Naive B cell (primary cell): ENCODE measurements at regions not wholly inside any gene's neighbourhood (a gene's known extent, or its start where the extent isn't known, plus 50 kb on each side); places are given as distances from the start of the nearest gene placed in this dataset.

ENCODE experiments used
- ATAC-seq, 2 donors: fragments of 150-1000 bp; cut with Tn5 transposase; 2 replicates each; pipeline ENCODE4 v1.10.0; 2021; ENCODE audit warnings: low read depth in 2 of 2, mild to moderate bottlenecking in 2 of 2, moderate library complexity in 2 of 2
- DNase-seq: peaks from one replicate; pipeline ENCODE4 v3.0.0; 2022
- H3K27ac Mint-ChIP-seq, 6 donors: one replicate each; pipeline ENCODE4 v1.8.0; 2020 to 2022; ENCODE audit warnings: mild to moderate bottlenecking in 6 of 6, mixed read lengths in 6 of 6, moderate library complexity in 5 of 6, inconsistent platforms in 2 of 6
- H3K27me3 Mint-ChIP-seq, 3 donors: one replicate each; pipeline ENCODE4 v1.8.0; 2021 to 2022; ENCODE audit warnings: mixed read lengths in 3 of 3, mild to moderate bottlenecking in 1 of 3
- H3K36me3 Mint-ChIP-seq, 2 donors: one replicate each; pipeline ENCODE4 v1.8.0; 2020 to 2022; ENCODE audit warnings: mixed read lengths in 2 of 2, inconsistent platforms in 1 of 2, mild to moderate bottlenecking in 1 of 2
- H3K4me1 Mint-ChIP-seq, 3 donors: one replicate each; pipeline ENCODE4 v1.8.0; 2020 to 2022; ENCODE audit warnings: mixed read lengths in 3 of 3, inconsistent platforms in 1 of 3, mild to moderate bottlenecking in 1 of 3, moderate library complexity in 1 of 3
- H3K4me3 Mint-ChIP-seq, 8 donors: one replicate each; pipeline ENCODE4 v1.8.0; 2020 to 2022; ENCODE audit warnings: mild to moderate bottlenecking in 8 of 8, mixed read lengths in 8 of 8, moderate library complexity in 8 of 8, inconsistent platforms in 2 of 8
- H3K9me3 Mint-ChIP-seq, 7 donors: one replicate each; pipeline ENCODE4 v1.8.0; 2020 to 2022; ENCODE audit warnings: mixed read lengths in 7 of 7, mild to moderate bottlenecking in 5 of 7, inconsistent platforms in 2 of 7, moderate library complexity in 1 of 7

DNA sequence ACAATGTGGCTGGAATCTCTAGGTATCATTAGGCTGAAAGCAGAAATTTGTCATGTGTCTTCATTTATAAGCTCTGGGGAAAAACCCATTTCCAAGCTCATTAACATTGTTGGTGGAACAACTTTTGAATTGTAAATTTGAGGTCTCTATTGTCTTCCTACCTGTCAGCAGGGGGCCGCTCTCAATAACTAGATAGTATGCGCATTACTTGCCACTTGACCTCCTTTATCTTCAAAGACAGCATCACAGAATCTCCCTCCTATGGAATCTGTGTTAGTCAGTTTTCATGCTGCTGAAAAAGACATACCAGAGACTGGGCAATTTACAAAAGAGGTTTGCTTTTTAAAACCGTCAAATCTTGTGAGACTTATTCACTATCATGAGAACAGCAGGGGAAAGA lies 223.1 kb downstream of the CALCRL start:
- DNase-seq (no peak), ATAC-seq (no peak)
- Mint-ChIP-seq H3K4me3 (no peak overlapping the region), H3K36me3 (no peaks in the 10 kb centered on the region), H3K27ac (no peak overlapping the region), H3K4me1 (no peaks in the 10 kb centered on the region), H3K27me3 (no peaks in the 10 kb centered on the region), H3K9me3 (peaks cover 0 to 6% (median 5%) of the 10 kb centered on the region in 7 donors)

DNA sequence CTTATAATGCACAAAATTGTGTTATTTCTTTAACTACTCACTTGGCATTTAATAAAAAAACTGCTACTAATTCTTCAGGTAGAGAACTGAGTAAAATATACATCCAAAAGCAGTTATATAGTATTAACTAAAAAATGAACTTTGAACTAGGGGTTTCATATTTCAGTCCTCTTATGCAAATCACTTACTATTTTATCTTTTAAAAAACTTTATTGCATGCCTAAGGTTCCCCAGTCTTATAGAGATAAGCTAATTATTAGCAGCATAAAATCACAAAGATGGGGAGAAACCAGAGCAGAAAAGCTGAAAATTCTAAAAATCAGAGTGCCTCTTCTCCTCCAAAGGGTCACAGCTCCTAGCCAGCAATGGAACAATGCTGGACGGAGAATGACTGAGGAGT lies 228.0 kb downstream of the CALCRL start:
- H3K4me3 Mint-ChIP-seq, result no peak overlapping the region
- no peak overlapping the region for H3K27ac Mint-ChIP-seq
- no peaks in the 10 kb centered on the region for H3K36me3 Mint-ChIP-seq
- ATAC-seq (no peak), DNase-seq (no peak)
- H3K9me3 Mint-ChIP-seq, result peaks cover 0 to 6% (median 5%) of the 10 kb centered on the region in 7 donors
- H3K27me3 Mint-ChIP-seq, result no peaks in the 10 kb centered on the region
- H3K4me1 Mint-ChIP-seq, result no peaks in the 10 kb centered on the region

DNA sequence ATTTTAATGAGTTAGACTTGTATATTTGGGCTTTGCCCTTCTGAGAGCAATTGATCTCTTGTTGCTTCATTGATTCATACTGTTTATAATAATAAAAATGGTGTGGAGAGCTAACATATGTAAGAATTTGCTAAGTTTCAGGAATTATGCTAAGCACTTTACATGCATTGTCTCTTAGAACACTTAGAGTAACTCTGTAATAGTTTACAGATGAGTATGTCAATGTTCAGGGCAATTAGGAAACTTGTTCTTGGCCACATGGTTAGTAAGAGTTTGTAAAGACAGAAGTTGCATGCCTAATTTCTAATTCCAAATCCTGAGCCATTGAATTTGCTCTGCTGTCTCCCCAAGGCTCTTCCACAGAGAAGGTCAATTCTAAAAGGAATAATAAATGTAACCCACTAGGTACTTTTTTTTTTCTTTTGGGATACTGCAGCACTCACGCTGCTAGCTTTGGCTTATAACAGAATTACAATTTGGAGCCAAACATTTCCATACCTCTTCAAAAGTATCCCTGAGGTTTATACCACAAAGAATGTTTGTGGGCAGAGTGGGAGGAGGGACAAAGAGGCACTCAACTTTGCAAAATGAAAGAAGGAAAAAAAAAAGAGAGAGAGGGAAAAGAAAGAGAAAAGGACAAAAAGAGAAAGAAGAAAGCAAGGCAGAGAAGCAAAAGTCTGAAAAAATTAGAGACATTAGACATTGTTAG lies 232.4 kb downstream of the CALCRL start:
- Mint-ChIP-seq H3K9me3 (peaks cover 0 to 11% (median 4%) of the 10 kb centered on the region in 7 donors), H3K27me3 (no peaks in the 10 kb centered on the region), H3K4me1 (no peaks in the 10 kb centered on the region), H3K27ac (no peak overlapping the region), H3K4me3 (no peak overlapping the region), H3K36me3 (no peaks in the 10 kb centered on the region)
- DNase-seq (no peak), ATAC-seq (no peak)

DNA sequence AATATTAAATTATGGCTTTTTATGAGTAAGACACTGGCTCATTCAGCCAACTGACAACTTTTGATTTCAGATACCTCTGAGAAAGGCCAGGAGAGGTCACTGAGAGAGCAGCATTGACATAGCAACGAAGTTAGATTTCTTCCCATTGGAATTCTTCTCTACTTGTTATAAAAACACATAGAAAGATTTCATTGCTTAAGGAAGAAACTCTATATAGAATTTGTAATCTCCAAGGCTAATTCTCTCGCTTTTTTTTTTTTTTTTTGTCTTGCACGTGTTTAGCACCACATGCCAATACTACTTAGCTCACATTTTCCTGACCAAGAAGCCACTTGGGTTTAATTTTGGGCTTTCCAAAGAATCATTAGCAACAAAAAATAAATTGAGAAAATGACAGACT lies 233.7 kb downstream of the CALCRL start:
- Mint-ChIP-seq H3K27me3 (no peaks in the 10 kb centered on the region), H3K27ac (no peak overlapping the region), H3K4me3 (no peak overlapping the region), H3K36me3 (no peaks in the 10 kb centered on the region), H3K4me1 (no peaks in the 10 kb centered on the region), H3K9me3 (peaks cover 2 to 15% (median 5%) of the 10 kb centered on the region in 7 donors)
- no peak for ATAC-seq
- DNase-seq, result no peak

DNA sequence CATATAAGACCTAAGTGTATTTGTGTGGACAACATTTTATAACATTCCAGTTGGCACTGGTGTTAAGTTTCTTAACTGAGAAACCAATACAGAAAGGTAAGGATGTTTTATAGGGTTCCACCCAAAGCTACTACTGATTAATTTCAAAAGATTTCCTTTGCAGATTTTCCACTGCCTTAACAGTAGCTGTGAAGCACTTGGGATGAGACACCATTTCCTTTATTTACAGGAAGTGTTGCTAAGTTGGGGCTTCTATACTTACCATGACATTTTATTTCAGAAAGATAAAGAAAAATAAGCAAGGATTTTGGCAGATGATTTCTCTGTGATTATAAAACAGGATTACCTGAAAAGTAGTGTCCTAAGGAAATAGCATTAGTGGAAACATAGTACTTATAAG lies 234.3 kb downstream of the CALCRL start:
- no peak for ATAC-seq
- no peaks in the 10 kb centered on the region for H3K4me1 Mint-ChIP-seq
- no peaks in the 10 kb centered on the region for H3K27me3 Mint-ChIP-seq
- peaks cover 2 to 15% (median 5%) of the 10 kb centered on the region in 7 donors for H3K9me3 Mint-ChIP-seq
- DNase-seq, result no peak
- no peaks in the 10 kb centered on the region for H3K36me3 Mint-ChIP-seq
- no peak overlapping the region for H3K27ac Mint-ChIP-seq
- H3K4me3 Mint-ChIP-seq, result no peak overlapping the region

DNA sequence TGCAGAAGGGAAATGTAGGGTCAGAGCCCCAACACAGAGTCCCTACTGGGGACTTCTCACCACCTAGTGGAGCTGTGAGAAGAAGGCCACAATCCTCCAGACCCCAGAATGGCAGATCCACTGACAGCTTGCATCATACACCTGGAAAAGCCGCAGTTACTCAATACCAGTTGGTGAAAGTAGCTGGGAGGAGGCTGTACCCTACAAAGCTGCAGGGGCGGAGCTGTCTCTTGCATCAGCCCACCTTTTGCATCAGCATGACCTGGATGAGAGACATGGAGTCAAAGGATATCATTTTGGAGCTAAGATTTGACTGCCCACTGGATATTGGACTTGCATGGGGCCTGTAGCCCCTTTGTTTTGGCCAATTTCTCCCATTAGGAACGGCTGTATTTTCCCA lies 237.3 kb downstream of the CALCRL start:
- H3K4me3 Mint-ChIP-seq, result no peak overlapping the region
- no peaks in the 10 kb centered on the region for H3K27me3 Mint-ChIP-seq
- H3K27ac Mint-ChIP-seq, result no peak overlapping the region
- peaks cover 2 to 15% (median 5%) of the 10 kb centered on the region in 7 donors for H3K9me3 Mint-ChIP-seq
- no peaks in the 10 kb centered on the region for H3K4me1 Mint-ChIP-seq
- DNase-seq (no peak), ATAC-seq (no peak)
- no peaks in the 10 kb centered on the region for H3K36me3 Mint-ChIP-seq

DNA sequence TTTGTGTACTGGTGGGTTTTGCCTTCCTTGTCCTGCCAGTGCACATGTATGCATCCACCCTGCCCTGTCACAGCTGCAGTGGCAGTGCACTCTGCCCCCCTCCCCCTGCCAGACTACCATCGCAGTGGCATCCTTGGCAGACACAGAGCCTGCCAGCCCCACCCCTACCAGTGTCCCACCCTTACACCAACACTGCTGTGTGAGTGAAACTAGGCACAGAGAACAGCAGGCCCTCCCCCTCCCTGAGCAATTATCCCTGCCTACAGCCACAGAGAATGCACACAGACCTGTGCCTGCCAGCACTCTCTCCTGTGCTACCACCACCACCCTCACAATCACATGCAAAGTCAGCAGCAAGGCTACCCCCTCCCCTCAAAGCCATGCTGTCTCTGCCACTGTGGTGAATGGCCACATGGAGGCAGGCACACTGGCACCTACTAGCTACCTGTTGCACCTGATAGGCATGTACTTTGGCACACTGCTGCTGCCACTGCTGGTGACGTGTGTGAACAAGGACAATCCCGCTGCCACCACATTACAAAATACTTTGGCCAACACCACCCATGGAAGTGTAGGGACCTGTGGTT lies 239.8 kb downstream of the CALCRL start:
- no peak overlapping the region for H3K27ac Mint-ChIP-seq
- H3K4me1 Mint-ChIP-seq, result no peaks in the 10 kb centered on the region
- no peak for ATAC-seq

DNA sequence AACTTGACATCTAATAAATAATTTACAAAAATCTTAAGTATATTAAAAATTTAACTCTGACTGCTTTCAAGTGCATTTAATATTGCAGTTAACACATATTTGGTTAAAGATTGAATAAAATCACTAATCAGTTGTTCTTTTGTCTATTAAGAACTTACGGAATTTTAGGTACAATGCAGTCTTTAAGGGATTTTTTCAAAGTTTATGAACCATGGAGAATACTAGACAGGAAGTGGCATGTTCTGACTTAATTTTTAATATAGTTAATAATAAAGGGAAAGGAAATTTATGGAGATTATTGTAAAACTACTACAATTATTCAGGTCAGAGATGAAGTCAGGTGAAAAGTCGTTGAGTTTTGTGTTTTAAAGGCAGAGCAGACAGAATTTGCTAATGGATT lies 240.9 kb downstream of the CALCRL start:
- ATAC-seq (no peak), DNase-seq (no peak)
- H3K27ac Mint-ChIP-seq, result no peak overlapping the region
- H3K9me3 Mint-ChIP-seq, result peaks cover 2 to 15% (median 5%) of the 10 kb centered on the region in 7 donors
- H3K4me3 Mint-ChIP-seq, result no peak overlapping the region
- no peaks in the 10 kb centered on the region for H3K4me1 Mint-ChIP-seq
- H3K36me3 Mint-ChIP-seq, result no peaks in the 10 kb centered on the region
- no peaks in the 10 kb centered on the region for H3K27me3 Mint-ChIP-seq

More for the DNA sequence above, 239.8 kb downstream of the CALCRL start:
- no peaks in the 10 kb centered on the region for H3K27me3 Mint-ChIP-seq
- H3K4me3 Mint-ChIP-seq, result no peak overlapping the region
- peaks cover 2 to 15% (median 5%) of the 10 kb centered on the region in 7 donors for H3K9me3 Mint-ChIP-seq
- DNase-seq, result no peak
- H3K36me3 Mint-ChIP-seq, result no peaks in the 10 kb centered on the region

DNA sequence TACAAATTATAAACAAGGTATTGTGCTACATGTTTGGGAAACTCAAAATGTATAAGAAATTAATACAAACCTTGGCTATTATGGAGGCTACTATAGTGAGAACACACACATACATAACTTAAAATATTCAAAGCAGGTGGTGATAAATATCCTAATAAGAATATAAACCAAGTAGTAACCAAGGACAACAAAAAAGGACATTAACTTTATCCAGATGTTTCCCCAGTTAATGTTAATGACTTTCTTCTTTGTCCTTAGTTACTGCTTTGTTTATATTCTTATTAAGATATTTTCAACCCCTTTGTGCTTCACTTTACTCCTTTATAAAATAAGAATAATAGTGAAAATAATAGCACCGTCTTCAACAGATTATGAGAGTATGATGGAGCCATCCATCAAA lies 241.6 kb downstream of the CALCRL start:
- Mint-ChIP-seq H3K9me3 (peaks cover 2 to 13% (median 3%) of the 10 kb centered on the region in 7 donors), H3K27ac (no peak overlapping the region), H3K4me3 (no peak overlapping the region), H3K4me1 (no peaks in the 10 kb centered on the region), H3K27me3 (no peaks in the 10 kb centered on the region), H3K36me3 (no peaks in the 10 kb centered on the region)
- ATAC-seq, result no peak
- DNase-seq, result no peak

DNA sequence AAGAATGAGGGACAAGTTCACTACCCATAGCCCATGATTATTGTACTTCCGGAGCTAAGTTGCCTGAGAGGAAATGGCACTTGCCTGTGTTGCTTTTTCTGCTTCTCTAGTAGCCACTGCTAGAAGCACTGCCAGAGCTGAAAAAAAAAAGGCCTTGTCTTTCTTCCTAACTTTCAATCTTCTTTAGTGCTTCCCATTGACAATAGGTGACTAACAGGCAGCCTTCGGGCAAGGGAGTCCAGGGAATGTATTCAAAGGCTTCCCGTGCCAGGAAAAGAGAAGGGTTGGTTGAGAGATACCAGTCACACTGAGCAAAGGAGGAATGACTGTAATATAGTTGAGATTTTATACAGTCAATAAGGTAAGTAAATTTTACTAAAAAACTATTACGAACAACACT lies 242.0 kb downstream of the CALCRL start:
- Mint-ChIP-seq H3K4me1 (no peaks in the 10 kb centered on the region), H3K27me3 (no peaks in the 10 kb centered on the region), H3K36me3 (no peaks in the 10 kb centered on the region), H3K9me3 (peaks cover under 1 to 15% (median 3%) of the 10 kb centered on the region in 7 donors), H3K4me3 (no peak overlapping the region), H3K27ac (no peak overlapping the region)
- no peak for ATAC-seq
- no peak for DNase-seq

DNA sequence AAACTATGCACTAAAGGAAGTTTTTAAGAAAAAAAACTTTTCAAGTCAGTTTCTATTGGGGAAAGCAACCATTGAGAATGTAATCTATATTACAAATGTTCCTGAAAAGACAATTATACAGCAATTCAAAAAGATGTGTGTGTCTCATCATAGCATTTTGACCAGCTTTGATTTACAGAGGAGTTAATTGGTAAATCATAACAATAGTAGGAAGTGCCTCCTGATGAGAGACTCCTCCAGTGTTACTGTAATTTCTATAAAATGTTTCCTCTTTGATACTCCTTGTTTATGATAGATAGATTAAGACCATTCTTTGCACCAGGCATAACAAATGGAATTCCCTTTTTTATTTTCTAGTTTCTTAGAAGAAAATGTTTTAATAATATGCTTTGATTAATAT lies 249.9 kb downstream of the CALCRL start:
- no peaks in the 10 kb centered on the region for H3K36me3 Mint-ChIP-seq
- H3K4me1 Mint-ChIP-seq, result no peaks in the 10 kb centered on the region
- no peak for ATAC-seq
- H3K27me3 Mint-ChIP-seq, result peaks cover 0 to 4% (median 0%) of the 10 kb centered on the region in 3 donors
- peaks cover 0 to 9% (median 0%) of the 10 kb centered on the region in 7 donors for H3K9me3 Mint-ChIP-seq
- no peak for DNase-seq
- no peak overlapping the region for H3K27ac Mint-ChIP-seq
- H3K4me3 Mint-ChIP-seq, result no peak overlapping the region

DNA sequence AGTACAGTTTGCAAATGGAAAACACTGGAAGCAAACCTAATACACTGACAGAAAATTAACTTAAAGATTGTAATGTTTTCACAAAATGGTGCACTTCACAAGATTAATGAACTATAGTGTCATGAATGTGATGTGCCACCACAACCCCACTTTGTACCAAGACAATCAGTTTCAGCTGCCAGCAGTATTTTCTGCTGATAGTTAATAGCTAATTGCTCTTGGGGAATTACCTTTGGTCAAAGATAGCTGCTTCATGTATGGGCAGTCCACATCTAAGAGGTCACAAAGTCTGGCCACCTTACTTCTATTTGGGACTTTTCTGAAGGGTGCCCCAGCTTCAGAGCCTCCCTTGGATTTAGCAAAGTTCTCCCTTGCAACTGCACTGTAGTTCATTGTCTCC lies 254.0 kb downstream of the CALCRL start:
- Mint-ChIP-seq H3K4me1 (no peaks in the 10 kb centered on the region), H3K9me3 (no peaks in the 10 kb centered on the region), H3K27me3 (peaks cover 0 to 4% (median 0%) of the 10 kb centered on the region in 3 donors), H3K27ac (no peak overlapping the region), H3K36me3 (no peaks in the 10 kb centered on the region), H3K4me3 (no peak overlapping the region)
- ATAC-seq, result no peak
- no peak for DNase-seq

DNA sequence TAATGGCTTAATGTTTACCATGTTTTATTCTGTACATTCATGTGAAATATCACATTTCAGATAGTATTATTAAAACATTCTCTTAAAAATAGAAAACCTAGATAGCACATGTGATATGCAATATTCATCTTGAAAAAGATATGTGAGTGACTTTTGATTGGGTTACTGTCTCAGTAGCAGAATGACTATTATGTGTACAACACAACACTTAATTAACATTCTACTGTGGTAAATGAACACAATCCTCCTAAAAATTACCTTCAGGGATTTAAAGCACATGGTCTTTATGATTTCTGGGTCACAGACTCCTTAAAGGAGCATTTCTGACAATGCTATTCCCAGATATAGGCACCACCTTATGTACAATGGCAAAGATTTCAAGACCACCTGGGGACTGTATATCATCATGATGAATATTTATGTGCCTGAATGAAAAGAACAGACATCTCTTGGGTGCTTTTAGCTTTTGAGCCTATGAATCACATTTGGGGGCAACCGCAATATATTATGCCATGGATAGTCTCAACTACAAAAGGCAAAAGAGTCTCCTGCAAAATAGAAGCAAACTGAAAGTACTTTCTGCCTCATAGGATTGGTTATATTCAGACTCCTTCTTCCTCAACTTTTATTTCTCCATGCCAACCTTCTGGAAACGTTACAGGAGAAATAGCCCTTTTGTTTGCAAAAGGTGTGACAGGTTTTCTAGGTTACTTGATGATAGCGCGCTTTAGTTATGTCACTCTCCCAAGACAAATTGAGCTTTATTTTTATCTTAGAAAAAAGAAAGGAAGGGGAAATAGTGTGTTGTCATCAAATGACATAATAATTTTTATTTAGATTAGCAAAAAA lies 259.0 kb downstream of the CALCRL start:
- peaks cover 0 to 2% (median 0%) of the 10 kb centered on the region in 7 donors for H3K9me3 Mint-ChIP-seq
- H3K27ac Mint-ChIP-seq, result no peak overlapping the region
- no peak overlapping the region for H3K4me3 Mint-ChIP-seq

DNA sequence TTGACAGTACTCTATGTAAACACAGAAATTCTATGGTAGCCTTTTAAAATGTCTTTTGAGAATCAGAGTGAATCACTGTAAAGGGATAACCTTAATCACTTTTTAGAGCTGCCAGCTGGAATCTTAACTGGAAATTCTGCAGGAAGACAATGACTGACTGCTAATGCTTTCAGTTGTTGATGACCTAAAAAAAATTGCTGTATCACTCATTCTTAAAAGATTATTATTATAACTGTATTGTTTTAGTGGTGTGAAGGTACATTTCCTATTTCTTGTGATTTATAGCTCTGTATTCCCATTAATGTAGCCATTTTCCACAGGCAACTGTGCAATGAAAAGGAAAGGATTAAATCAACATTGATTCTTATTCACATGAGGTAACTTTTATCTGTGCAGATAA lies 260.5 kb downstream of the CALCRL start:
- Mint-ChIP-seq H3K4me3 (no peak overlapping the region), H3K27ac (no peak overlapping the region), H3K27me3 (no peaks in the 10 kb centered on the region), H3K36me3 (no peaks in the 10 kb centered on the region), H3K4me1 (no peaks in the 10 kb centered on the region), H3K9me3 (peaks cover 0 to 8% (median 2%) of the 10 kb centered on the region in 7 donors)
- DNase-seq, result no peak
- no peak for ATAC-seq

More for the DNA sequence above, 259.0 kb downstream of the CALCRL start:
- Mint-ChIP-seq H3K4me1 (no peaks in the 10 kb centered on the region), H3K36me3 (no peaks in the 10 kb centered on the region), H3K27me3 (no peaks in the 10 kb centered on the region)
- DNase-seq (no peak), ATAC-seq (no peak)
